ENCODE measurements at regions not wholly inside any gene's neighbourhood (a gene's known extent, or its start where the extent isn't known, plus 50 kb on each side); places are given as distances from the start of the nearest gene placed in this dataset.

DNA sequence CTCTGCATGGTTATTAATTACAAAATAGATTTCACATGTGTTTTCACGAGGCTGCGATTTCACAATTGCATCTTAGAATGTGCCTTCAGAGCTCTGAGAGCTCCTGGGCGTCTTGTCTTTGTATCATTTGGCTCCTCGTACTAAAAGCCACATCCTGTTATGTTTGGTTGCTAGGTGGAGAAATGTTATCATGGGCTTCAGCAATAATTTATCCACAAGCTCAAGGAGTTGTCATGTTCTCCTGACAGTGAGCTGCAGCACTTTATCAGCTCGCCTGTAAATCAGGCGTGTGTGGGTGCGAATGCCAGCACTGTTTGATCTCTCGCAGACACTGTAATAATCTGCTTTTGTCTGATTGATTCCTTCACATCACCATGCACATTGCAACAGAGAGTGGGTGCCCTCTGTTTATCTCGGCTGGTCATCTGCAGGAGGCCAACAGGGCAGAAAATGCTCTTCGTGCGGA is 218.6 kb upstream of the ZFP64 start:
- no peak overlapping the region for H3K4me3 ChIP-seq (replicated peaks; ENCODE audit: low read depth, low read length)
- TF ChIP-seq, protein P1, sequence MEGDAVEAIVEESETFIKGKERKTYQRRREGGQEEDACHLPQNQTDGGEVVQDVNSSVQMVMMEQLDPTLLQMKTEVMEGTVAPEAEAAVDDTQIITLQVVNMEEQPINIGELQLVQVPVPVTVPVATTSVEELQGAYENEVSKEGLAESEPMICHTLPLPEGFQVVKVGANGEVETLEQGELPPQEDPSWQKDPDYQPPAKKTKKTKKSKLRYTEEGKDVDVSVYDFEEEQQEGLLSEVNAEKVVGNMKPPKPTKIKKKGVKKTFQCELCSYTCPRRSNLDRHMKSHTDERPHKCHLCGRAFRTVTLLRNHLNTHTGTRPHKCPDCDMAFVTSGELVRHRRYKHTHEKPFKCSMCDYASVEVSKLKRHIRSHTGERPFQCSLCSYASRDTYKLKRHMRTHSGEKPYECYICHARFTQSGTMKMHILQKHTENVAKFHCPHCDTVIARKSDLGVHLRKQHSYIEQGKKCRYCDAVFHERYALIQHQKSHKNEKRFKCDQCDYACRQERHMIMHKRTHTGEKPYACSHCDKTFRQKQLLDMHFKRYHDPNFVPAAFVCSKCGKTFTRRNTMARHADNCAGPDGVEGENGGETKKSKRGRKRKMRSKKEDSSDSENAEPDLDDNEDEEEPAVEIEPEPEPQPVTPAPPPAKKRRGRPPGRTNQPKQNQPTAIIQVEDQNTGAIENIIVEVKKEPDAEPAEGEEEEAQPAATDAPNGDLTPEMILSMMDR (IDR thresholded peaks at IDR 0.05; ENCODE audit: low read length, missing control alignments), result no peak
- peak; percentile 84 for DNase-seq (ENCODE audit: low read depth)

DNA sequence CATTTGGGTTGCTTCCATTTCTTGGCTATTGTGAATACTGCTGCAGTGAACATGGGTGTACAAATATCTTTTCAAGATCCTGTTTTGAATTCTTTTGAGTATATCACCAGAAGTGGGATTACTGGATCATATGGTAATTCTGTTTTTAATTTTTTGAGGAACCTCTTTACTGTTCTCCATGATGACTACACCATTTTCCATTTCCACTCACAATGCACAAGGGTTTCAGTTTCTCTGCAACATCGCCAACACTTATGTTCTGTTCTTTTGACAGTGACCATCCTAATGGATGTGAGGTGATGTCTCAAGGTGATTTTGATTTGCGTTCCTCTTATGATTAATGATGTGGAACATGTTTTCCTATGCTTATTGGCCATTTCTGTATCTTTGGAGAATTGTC is 214.4 kb upstream of the ZFP64 start:
- no peak for DNase-seq (ENCODE audit: low read depth)
- TF ChIP-seq, protein P1 (IDR thresholded peaks at IDR 0.05; ENCODE audit: low read length, missing control alignments), result no peak
- H3K4me3 ChIP-seq (replicated peaks; ENCODE audit: low read depth, low read length), result no peak overlapping the region

DNA sequence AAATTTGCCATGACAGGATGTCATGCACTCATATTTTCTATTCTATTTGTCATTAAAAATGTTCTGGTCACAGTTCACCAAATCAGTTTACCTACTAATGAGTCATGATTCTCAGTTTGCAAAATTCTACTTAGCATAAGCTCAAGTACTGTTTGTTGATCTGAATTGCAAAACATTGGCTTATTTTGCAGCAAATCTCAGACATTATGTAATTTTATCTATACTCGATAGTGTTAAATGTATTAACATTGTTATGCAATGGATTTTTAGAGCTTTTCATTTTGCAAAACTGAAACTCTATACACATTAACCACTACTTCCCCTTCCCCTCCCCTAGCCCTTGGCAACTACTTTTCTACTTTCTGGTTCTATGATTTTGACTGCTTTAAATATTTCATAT is 213.8 kb upstream of the ZFP64 start:
- no peak for DNase-seq (ENCODE audit: low read depth)

DNA sequence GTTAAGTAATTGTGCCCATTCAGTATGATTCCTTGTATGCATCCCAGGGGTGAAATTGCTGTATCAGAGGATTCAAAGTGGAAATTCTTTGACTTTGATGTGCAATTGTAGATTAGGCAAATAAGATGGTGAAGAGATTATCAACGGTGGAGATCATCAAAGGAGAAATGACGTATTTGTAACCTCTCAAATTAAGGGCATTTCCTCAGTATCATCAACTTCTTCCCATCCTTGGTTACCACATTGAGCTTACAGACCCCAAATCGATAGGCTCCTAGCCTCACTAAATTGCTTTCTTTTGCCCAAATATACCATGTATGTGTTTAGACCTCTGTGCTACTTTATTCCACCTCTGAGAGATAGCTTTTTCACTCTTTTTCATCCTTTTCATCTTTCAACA is 213.1 kb upstream of the ZFP64 start:
- no peak overlapping the region for H3K4me3 ChIP-seq (replicated peaks; ENCODE audit: low read depth, low read length)
- TF ChIP-seq, protein P1 (IDR thresholded peaks at IDR 0.05; ENCODE audit: low read length, missing control alignments), result no peak
- no peak for DNase-seq (ENCODE audit: low read depth)

More for the DNA sequence above, 213.8 kb upstream of the ZFP64 start:
- TF ChIP-seq, protein P1 (IDR thresholded peaks at IDR 0.05; ENCODE audit: low read length, missing control alignments), result no peak
- no peak overlapping the region for H3K4me3 ChIP-seq (replicated peaks; ENCODE audit: low read depth, low read length)

DNA sequence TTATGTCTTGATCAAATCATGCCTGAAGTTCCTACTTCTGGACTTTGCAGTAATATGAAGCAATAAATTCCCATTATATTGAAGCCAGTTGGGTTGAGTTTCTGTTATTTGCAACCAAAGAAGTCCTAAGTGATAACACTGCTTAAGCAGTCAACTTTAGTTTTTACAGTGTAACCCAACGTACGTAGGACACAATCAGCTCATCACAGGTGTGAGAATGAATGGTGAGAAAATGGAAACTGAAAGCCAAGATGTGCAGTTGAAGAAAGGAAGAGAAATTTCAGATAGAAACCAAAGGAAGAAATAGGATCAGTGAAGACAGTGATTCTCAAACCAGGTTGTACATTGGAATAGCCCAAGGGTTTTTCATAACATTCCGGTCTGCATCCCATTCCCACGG is 211.4 kb upstream of the ZFP64 start:
- TF ChIP-seq, protein P1 (IDR thresholded peaks at IDR 0.05; ENCODE audit: low read length, missing control alignments), result no peak
- H3K4me3 ChIP-seq (replicated peaks; ENCODE audit: low read depth, low read length), result no peak overlapping the region
- DNase-seq (ENCODE audit: low read depth), result no peak

DNA sequence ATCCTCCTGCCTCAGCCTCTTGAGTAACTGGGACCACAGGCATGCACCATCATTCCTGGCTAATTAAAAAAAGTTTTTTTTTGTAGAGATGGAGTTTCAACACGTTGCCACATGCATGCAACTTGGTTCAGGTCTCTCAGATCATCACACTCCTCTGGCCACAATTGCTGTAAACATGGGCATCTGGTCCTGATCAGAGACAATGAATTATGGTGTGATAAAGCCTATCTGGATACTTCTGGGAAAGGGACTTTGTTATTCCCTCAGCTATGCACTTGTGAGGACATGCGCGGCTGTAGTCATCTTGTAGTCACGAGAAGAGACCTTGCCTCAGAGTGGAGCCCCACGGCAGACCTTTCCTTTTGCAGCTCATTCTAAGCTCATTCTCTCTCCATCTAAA is 210.9 kb upstream of the ZFP64 start:
- TF ChIP-seq, protein P1 (IDR thresholded peaks at IDR 0.05; ENCODE audit: low read length, missing control alignments), result no peak
- no peak overlapping the region for H3K4me3 ChIP-seq (replicated peaks; ENCODE audit: low read depth, low read length)
- DNase-seq (ENCODE audit: low read depth), result no peak

DNA sequence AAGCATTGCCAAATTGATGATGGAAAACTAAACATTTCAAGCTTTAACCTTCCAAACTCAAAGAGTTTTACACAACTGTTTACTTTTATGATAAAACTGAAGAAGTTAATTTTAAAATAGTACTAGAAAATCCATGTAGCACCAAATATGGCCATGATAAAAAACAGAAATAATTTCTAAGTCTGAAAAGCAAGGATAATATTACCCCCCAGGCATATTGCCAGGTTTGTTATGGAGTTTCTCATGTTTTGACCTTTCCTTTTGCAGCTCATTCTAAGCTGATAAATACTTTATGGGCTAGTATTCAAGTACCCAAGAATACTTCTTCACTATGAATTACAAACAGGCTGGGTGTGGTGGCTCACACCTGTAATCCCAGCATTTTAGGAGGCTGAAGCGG is 209.9 kb upstream of the ZFP64 start:
- H3K4me3 ChIP-seq (replicated peaks; ENCODE audit: low read depth, low read length), result no peak overlapping the region
- TF ChIP-seq, protein P1 (IDR thresholded peaks at IDR 0.05; ENCODE audit: low read length, missing control alignments), result no peak

More for the DNA sequence above, 209.9 kb upstream of the ZFP64 start:
- no peak for DNase-seq (ENCODE audit: low read depth)
